Activated CD4-positive, alpha-beta T cell treated with anti-CD3 and anti-CD28 coated beads, Interleukin-2, amount 10 ng/mL, durations not matched to agents 7 days and 5 days (primary cell): ENCODE measurements at regions not wholly inside any gene's neighbourhood (a gene's known extent, or its start where the extent isn't known, plus 50 kb on each side); places are given as distances from the start of the nearest gene placed in this dataset.
"Not testable (repeated sequence)": the region's sequence is repeated elsewhere in the genome, so short reads cannot be mapped to it uniquely, and the experiment has no call there.

Experiments used
- CTCF ChIA-PET: fragments of 350-600 bp; sonication (Branson Sonifier 250); formaldehyde crosslinking; loops from one replicate; lab custom pipeline; 2021; ENCODE audit warnings: antibody characterized with exemption; lab: Charles Lee
- POLR2A ChIA-PET: fragments of 350-600 bp; sonication (Branson Sonifier 250); formaldehyde crosslinking; loops from one replicate; lab custom pipeline; 2021; ENCODE audit warnings: antibody characterized with exemption; lab: Charles Lee
- DNase-seq: peaks from one replicate; pipeline ENCODE4 v3.0.0-alpha.2; 2020
- H3K27ac Mint-ChIP-seq: one replicate; pipeline ENCODE4 v1.8.0; 2021; ENCODE audit warnings: mild to moderate bottlenecking, moderate library complexity, mixed read lengths
- H3K27me3 Mint-ChIP-seq: one replicate; pipeline ENCODE4 v1.8.0; 2021; ENCODE audit warnings: mixed read lengths
- H3K36me3 Mint-ChIP-seq: one replicate; pipeline ENCODE4 v1.8.0; 2021; ENCODE audit warnings: low read depth, mixed read lengths
- H3K4me1 Mint-ChIP-seq: one replicate; pipeline ENCODE4 v1.8.0; 2021; ENCODE audit warnings: mixed read lengths
- H3K4me3 Mint-ChIP-seq: one replicate; pipeline ENCODE4 v1.8.0; 2021; ENCODE audit warnings: mild to moderate bottlenecking, moderate library complexity, mixed read lengths
- H3K9me3 Mint-ChIP-seq: one replicate; pipeline ENCODE4 v1.8.0; 2021; ENCODE audit warnings: mixed read lengths

DNA sequence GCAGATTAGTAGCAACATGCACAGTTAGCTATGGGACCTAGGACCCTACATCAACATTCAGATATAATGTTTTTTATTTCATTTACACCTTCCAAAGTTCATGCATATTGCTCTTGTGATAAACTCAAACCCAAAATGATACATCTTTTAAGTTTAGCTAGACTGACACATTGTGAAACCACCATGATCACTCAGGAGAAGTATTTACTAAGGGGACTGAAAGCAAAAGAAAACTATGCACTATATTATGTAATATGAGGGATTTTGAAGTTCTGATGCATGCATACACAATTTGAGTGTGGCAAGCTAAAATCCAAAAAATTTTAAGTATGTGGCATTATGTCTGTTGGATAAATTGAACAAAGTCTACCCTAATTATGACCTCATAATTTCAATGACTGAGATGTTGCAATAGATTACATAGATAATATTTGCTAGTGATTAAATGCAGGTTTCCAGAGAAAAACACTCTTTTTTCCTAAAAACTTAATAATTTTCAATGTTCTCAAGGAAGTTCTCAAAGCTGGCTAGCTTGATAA, 914.8 kb upstream of the GRIA3 start:
- Mint-ChIP-seq H3K9me3 (peaks cover 2% of the 10 kb centered on the region), H3K27ac (no peak overlapping the region), H3K36me3 (no peaks in the 10 kb centered on the region), H3K27me3 (no peaks in the 10 kb centered on the region), H3K4me3 (no peak overlapping the region), H3K4me1 (no peaks in the 10 kb centered on the region)
- POLR2A ChIA-PET, result no interaction called here
- CTCF ChIA-PET, result no interaction called here
- no peak for DNase-seq

DNA sequence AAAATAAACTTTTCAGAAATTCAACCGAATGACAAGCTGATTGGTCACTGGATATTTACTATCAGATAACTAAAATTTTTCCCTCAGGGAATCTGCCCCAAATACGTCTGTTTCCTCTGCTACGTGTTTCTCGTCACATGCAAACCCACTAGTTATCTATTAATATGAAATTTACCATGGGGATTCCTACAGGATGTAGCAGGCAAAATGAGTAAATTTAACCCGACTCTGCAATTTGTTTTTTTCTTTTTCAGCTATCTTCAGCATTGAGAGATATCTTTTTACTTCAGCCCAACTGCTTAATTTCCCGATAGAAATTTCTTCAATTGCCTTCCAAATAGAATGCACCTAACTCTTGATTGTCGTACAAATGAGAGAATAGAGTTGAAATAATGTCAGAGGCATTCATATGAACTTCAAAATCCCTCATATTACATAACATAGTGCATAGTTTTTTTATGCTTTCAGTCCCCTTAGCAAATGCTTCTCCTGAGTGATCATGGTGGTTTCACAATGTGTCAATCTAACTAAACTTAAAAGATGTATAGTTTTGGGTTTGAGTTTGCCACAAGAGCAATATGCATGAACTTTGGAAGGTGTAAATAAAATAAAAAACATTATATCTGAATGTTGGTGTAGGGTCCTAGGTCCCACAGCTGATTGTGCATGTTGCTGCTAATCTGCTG, 913.1 kb upstream of the GRIA3 start:
- no peak overlapping the region for H3K4me3 Mint-ChIP-seq
- H3K27ac Mint-ChIP-seq, result no peak overlapping the region
- no peaks in the 10 kb centered on the region for H3K4me1 Mint-ChIP-seq

DNA sequence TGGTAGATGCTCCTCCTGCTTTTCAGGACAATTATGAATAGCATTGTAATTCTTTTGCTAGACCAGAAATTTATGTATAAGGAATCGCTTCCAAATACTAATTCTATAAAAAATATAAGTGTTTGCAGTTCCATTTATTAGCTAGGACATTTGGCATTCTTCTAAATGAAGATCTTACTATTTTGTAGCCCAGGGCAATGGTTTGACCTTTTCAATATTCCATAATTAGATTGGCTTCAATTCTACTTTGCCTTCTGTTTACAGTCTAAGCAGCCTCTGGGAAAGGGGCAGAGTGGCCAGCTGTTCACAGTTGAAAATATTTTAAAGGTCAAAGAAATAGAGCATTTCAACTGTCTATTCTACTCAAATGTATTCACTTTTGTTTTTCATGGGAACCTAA, 912.1 kb upstream of the GRIA3 start:
- no peak overlapping the region for H3K27ac Mint-ChIP-seq
- H3K27me3 Mint-ChIP-seq, result no peaks in the 10 kb centered on the region
- no peak for DNase-seq
- POLR2A ChIA-PET, result no interaction called here
- peaks cover 2% of the 10 kb centered on the region for H3K9me3 Mint-ChIP-seq
- no peaks in the 10 kb centered on the region for H3K36me3 Mint-ChIP-seq
- no peaks in the 10 kb centered on the region for H3K4me1 Mint-ChIP-seq
- CTCF ChIA-PET, result no interaction called here
- no peak overlapping the region for H3K4me3 Mint-ChIP-seq

More for the DNA sequence above, 913.1 kb upstream of the GRIA3 start:
- ChIA-PET POLR2A (no interaction called here), CTCF (no interaction called here)
- peaks cover 2% of the 10 kb centered on the region for H3K9me3 Mint-ChIP-seq
- no peaks in the 10 kb centered on the region for H3K36me3 Mint-ChIP-seq
- no peak for DNase-seq
- no peaks in the 10 kb centered on the region for H3K27me3 Mint-ChIP-seq

DNA sequence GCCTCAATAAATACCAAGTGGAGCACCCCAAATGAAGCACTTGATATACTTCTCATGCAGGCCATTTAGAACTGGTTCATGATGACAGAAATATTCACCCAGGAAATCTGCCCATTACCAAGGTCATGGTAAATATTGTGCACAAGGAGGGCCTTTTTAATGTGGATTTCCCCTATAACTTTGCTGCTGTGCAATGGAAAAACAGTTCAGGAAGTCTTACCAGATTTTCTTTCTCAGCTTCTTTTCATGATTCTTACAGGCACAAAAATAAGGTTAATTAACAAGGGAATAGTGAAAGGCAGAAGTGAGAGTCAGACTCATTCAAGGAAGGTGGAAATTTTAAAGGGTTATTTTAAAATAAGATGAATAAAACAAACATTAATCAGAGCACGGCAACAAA, 904.3 kb upstream of the GRIA3 start:
- DNase-seq, result no peak
- Mint-ChIP-seq H3K4me1 (no peaks in the 10 kb centered on the region), H3K27me3 (no peaks in the 10 kb centered on the region), H3K27ac (no peak overlapping the region), H3K36me3 (no peaks in the 10 kb centered on the region), H3K4me3 (no peak overlapping the region), H3K9me3 (no peaks in the 10 kb centered on the region)
- POLR2A ChIA-PET, result no interaction called here
- CTCF ChIA-PET, result no interaction called here

DNA sequence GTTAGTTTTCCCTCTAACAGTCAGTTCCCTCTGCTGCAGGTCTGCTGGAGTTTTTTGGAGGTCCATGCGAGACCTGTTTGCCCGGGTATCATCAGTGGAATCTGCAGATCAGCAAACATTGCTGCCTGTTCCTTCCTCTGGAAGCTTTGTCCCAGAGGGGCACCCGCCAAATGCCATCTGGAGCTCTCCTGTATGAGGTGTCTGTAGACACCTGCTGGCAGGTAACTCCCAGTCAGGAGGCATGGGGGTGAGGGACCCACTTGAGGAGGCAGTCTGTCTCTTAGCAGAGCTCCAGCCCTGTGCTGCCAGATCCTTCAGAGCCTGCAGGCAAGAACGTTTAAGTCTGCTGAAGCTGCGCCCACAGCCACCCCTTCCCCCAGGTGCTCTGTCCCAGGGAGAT, 884.3 kb upstream of the GRIA3 start:
- H3K27ac Mint-ChIP-seq, H3K27me3 Mint-ChIP-seq, POLR2A ChIA-PET, H3K4me1 Mint-ChIP-seq, H3K4me3 Mint-ChIP-seq, H3K36me3 Mint-ChIP-seq, DNase-seq, H3K9me3 Mint-ChIP-seq: not testable (repeated sequence)
- CTCF ChIA-PET, result interaction anchor here (1.4 kb wide), 1 partner anchor 21 kb away, joined by 3 read pairs; no protein-coding TSS in a partner anchor

DNA sequence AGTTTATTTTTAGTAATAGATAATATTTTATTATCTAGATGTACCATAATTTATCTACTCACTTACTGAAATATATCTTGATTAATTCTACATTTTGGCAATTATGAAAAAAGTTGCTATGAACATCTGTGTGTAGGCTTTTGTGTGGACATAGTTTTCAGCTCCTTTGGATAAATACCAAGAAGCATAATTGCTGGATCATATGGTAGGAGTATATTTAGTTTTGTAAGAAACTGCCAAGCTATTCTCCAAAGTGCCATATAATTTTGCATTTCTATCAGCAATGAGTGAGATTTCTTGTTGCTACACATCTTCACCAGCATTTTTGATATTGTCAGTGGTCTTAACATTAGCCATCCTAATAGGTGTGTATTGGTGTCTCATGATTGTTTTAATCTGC, 882.6 kb upstream of the GRIA3 start:
- H3K27ac Mint-ChIP-seq, result no peak overlapping the region
- DNase-seq, result no peak
- H3K9me3 Mint-ChIP-seq, result no peaks in the 10 kb centered on the region
- no peak overlapping the region for H3K4me3 Mint-ChIP-seq
- no peaks in the 10 kb centered on the region for H3K4me1 Mint-ChIP-seq
- no peaks in the 10 kb centered on the region for H3K27me3 Mint-ChIP-seq
- POLR2A ChIA-PET, result no interaction called here
- H3K36me3 Mint-ChIP-seq, result no peaks in the 10 kb centered on the region
- CTCF ChIA-PET, result no interaction called here

DNA sequence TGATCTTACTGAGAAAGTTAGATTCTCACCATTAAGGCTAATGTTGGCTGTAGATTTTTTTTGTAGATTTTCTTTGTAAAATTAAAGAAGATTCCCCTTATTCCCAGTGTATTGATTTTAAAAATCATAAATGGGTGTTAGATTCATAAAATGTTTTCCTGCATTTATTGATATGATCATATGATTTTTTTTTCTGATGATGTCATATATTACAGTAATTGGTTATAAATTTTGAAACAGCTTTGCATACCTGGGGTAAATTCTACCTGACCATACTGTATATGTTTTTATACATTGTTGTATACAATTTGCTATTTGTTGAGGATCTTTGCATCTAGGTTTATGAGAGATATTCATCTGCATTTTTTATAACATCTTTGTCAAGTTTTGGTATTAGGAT, 880.3 kb upstream of the GRIA3 start:
- ChIA-PET CTCF (no interaction called here), POLR2A (no interaction called here)
- no peaks in the 10 kb centered on the region for H3K9me3 Mint-ChIP-seq

DNA sequence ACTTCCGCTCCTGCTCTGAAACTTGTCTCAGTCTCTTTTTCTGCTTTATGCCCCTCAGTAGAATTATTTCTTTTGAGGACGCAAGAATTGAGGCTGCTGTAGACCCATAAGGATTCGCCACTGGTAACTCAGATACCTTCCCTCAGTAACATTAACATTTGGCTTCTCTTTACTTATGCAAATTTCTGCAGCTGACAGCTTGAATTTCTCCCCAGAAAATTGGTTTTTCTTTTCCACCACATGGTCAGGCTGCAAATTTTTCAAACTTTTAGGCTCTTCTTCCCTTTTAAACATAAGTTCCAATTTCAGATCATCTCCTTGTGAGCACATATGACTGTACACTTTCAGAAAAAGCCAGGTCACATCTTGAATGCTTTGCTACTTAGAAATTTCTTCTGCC, 839.3 kb upstream of the GRIA3 start:
- Mint-ChIP-seq H3K27me3 (no peaks in the 10 kb centered on the region), H3K4me1 (no peaks in the 10 kb centered on the region), H3K4me3 (no peak overlapping the region), H3K36me3 (no peaks in the 10 kb centered on the region), H3K27ac (no peak overlapping the region), H3K9me3 (peaks cover 3% of the 10 kb centered on the region)
- CTCF ChIA-PET, result no interaction called here
- POLR2A ChIA-PET, result no interaction called here
- DNase-seq, result no peak

More for the DNA sequence above, 880.3 kb upstream of the GRIA3 start:
- no peaks in the 10 kb centered on the region for H3K27me3 Mint-ChIP-seq
- no peak for DNase-seq
- no peak overlapping the region for H3K27ac Mint-ChIP-seq
- H3K4me1 Mint-ChIP-seq, result no peaks in the 10 kb centered on the region
- H3K36me3 Mint-ChIP-seq, result no peaks in the 10 kb centered on the region
- no peak overlapping the region for H3K4me3 Mint-ChIP-seq

DNA sequence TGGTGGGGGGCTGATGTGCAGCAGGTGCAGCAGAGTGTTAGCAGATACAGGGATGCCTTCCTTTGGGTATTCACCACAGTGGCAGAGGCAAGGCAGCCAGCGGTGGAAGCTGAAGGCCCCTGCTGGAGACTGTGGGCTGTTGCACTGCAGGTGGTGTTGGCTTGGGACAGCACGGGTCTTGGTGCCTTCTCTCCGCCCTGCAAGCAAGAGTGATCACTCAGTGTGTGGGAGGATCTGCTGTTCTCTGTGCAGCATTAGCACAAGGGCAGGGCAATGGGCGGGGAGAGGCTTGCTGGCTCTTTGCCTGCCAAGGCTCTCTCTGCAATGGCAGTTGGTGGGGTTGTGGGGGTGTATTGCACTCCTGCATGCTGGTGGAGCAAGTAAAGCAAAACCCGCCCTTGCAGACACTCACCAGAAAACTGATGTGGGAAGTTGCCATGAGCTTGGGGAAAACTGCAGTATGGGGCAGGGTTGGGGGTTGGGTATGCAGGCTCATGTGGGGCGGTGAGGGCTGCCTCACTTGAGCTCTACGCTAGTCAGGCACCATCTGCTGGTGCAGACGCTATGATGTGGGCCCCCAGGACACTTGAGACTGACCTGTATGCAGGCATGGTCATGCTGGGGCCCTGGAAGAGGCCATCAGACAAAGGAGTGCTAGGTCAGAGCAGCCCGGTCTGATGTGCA, 820.8 kb upstream of the GRIA3 start:
- Mint-ChIP-seq H3K36me3 (no peaks in the 10 kb centered on the region), H3K4me3 (no peak overlapping the region), H3K27me3 (no peaks in the 10 kb centered on the region), H3K9me3 (no peaks in the 10 kb centered on the region), H3K4me1 (no peaks in the 10 kb centered on the region), H3K27ac (no peak overlapping the region)
- CTCF ChIA-PET, result interaction anchor here (0.6 kb wide), 1 partner anchor 753 kb away, joined by 3 read pairs; no protein-coding TSS in a partner anchor
- DNase-seq, result no peak
- POLR2A ChIA-PET, result no interaction called here

DNA sequence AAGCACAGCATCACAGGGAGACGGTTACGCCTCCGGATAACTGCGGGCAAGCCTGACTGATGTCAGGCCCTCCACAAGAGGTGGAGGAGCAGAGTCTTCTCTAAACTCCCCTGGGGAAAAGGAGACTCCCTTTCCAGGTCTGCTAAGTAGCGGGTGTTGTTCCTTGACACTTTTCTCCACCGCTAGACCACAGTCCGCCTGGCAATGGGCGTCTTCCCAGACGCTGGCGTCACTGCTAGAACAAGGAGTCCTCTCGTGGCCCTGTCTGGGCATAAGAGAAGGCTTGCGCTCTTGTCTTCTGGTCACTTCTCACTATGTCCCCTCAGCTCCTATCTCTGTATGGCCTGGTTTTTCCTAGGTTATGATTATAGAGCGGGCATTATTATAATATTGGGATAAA, 808.5 kb upstream of the GRIA3 start:
- H3K27me3 Mint-ChIP-seq, CTCF ChIA-PET, H3K4me1 Mint-ChIP-seq, DNase-seq, H3K27ac Mint-ChIP-seq, H3K4me3 Mint-ChIP-seq, POLR2A ChIA-PET, H3K36me3 Mint-ChIP-seq, H3K9me3 Mint-ChIP-seq: not testable (repeated sequence)

DNA sequence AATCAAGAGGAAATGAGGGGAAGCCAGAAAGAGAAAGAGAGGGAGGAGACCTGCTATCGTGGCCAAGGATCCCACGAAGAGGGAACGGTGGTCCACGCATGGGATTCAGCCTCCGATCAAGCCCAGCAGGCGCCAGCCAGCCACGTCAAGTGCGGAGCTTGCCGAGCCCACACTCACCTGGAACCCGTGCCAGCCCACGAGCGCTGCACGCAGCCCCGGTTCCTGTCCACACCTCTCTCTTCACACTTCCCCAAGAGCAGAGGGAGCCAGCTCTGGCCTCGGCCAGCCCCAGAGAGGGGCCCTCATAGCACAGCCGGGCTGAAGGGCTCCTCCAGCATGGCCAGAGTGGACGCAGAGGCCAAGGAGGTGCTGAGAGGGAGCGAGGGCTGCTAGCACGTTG, 795.1 kb upstream of the GRIA3 start:
- no peak for DNase-seq
- Mint-ChIP-seq H3K4me1 (no peaks in the 10 kb centered on the region), H3K27me3 (no peaks in the 10 kb centered on the region), H3K4me3 (no peak overlapping the region), H3K36me3 (no peaks in the 10 kb centered on the region), H3K9me3 (no peaks in the 10 kb centered on the region), H3K27ac (no peak overlapping the region)
- ChIA-PET POLR2A (no interaction called here), CTCF (no interaction called here)

DNA sequence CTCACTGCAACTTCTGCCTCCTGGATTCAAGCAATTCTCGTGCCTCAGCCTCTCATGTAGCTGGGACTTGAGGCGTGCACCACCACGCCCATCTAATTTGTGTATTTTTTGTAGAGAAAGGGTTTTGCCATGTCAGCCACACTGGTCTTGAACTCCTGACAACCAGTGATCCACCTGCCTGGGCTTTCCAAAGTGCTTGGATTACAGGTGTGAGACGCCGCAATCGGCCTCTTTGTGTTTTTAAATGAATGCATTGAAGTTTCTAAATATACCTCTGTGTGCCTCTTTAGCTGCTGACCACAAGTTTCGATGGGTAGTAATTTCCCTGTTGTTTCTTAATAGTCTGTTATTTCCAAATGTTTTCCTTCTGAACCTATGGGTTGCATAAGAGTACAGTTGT, 765.3 kb upstream of the GRIA3 start:
- ChIA-PET POLR2A (no interaction called here), CTCF (no interaction called here)
- no peaks in the 10 kb centered on the region for H3K27me3 Mint-ChIP-seq
- no peak overlapping the region for H3K27ac Mint-ChIP-seq
- no peaks in the 10 kb centered on the region for H3K4me1 Mint-ChIP-seq
- H3K9me3 Mint-ChIP-seq, result no peaks in the 10 kb centered on the region
- H3K4me3 Mint-ChIP-seq, result no peak overlapping the region
- no peaks in the 10 kb centered on the region for H3K36me3 Mint-ChIP-seq
- no peak for DNase-seq

DNA sequence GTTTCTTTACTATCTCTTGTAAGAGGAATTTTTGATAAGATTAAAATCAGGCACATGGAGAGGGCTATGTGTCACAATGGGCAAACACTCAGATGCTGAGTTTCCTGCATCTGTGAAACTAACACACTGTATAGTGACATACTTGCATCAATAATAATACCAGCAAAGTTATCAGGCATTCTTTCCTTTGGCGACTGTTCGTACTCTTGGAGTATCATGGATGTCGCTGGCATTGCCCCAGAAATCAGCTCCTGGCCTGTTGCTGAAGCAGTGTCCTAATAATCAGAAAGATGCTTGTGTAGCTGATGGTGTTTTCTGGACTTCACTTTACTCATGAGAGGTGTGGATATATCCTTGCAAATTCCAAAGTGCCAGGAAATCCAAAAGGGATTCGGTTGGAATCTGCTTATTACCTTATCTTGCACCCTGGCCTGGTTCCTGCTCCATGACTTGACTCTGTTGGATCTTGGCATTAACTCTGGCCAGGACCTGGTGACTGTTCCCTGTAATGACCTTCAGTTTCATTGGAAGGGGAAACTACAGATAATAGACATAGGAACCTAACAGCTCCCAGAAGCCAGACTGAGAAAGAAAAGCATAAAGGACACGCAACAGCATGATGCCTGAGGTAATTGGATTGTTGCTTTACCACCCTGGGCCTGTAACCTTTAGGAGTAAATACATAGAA, 762.5 kb upstream of the GRIA3 start:
- Mint-ChIP-seq H3K27me3 (no peaks in the 10 kb centered on the region), H3K9me3 (no peaks in the 10 kb centered on the region), H3K27ac (no peak overlapping the region), H3K4me1 (no peaks in the 10 kb centered on the region), H3K4me3 (no peak overlapping the region), H3K36me3 (no peaks in the 10 kb centered on the region)
- no peak for DNase-seq
- ChIA-PET POLR2A (no interaction called here), CTCF (no interaction called here)
